GM19395 (cell line): ENCODE measurements at regions not wholly inside any gene's neighbourhood (a gene's known extent, or its start where the extent isn't known, plus 50 kb on each side); places are given as distances from the start of the nearest gene placed in this dataset.

Experiments
- ATAC-seq: cut with Tn5 transposase; IDR thresholded peaks from one replicate; pipeline ENCODE4 v1.9.1; 2021; ENCODE audit warnings: mild to moderate bottlenecking, moderate library complexity; ENCODE audit not compliant: unreplicated experiment

DNA sequence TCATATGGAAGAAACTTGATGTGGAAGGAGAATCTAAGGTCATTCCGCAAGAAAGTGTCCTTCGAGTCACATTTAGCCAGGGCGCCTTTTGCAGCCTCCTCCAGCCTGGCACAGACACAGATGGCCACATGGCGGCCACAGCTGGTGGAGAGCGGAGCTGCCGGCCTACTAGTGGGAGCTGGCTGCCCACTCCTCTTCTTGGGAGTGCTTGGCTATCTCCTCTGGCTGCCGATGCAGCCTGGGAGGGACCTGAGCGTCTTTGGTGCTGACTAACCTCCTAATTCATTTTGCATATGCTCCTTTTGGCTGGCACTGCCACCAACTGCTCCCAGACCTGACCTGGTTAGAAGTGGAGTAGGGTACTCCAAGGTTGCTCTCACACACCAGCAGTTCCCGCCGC is 199.3 kb upstream of the MYT1L start:
- no peak for ATAC-seq

DNA sequence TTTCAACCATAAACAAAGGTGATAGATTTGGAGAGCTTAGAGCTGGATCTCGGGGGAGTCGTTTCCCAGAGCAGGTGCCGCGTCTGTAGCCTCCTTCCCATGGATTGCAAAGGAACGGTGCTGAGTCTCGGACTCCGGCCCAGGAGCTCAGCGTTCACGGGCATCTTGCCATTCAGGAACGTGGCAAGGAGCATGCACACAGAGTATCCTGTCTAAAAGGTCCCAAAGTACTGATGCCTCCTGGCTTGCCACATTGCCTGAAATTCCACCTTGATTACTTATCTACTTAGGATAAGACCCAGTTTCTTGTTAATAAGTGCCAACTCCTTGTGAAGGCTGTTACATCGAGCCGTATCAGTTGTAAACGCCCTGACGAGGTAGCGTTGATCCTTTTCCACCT is 197.8 kb upstream of the MYT1L start:
- ATAC-seq, result no peak

DNA sequence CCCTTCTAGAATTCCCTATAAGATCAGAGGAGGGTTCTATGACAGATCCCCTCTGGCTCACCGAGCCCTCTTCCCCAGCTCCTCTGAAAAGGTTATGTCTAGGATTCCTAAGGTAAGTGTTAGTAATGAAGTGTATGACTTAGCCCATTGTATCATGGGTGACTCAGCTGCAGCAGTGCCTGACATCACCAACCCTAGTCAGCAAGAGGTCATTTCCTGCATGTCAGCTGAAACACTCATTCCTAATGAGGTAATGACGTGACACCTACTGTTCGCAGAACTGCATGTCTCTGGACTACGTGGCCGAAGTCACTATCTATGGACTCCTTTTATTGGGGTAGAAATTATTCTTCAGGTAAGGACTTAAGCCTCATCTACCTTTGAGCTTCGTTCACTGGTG is 196.1 kb upstream of the MYT1L start:
- ATAC-seq, result no peak

DNA sequence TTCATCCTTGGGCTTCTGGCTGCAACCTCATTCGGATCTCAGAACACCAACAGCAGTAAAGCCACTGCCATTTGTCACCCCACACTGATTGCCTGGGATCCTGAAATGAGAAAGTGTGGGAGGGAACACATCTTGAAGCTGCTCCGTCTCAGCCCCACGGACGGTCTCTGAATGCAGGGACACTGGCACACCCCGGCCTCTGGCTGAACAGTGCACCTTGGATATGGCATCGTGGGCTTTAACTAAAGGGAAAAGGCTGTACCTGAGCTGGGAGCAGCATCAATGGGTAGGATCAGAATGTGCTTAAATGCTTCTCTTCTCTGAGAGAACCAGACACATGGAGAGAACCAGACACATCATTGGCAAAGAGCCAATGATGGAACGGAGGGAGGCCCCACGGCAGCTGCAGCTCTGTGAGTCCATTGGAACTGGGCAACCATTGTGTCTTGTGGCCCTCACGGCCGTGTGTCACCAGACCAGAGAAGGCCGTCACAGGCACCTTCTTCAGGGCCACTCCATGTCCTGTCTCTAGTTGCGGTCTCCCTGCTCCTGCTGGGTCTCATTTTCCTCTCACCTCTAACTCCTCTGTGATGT is 193.4 kb upstream of the MYT1L start:
- no peak for ATAC-seq

DNA sequence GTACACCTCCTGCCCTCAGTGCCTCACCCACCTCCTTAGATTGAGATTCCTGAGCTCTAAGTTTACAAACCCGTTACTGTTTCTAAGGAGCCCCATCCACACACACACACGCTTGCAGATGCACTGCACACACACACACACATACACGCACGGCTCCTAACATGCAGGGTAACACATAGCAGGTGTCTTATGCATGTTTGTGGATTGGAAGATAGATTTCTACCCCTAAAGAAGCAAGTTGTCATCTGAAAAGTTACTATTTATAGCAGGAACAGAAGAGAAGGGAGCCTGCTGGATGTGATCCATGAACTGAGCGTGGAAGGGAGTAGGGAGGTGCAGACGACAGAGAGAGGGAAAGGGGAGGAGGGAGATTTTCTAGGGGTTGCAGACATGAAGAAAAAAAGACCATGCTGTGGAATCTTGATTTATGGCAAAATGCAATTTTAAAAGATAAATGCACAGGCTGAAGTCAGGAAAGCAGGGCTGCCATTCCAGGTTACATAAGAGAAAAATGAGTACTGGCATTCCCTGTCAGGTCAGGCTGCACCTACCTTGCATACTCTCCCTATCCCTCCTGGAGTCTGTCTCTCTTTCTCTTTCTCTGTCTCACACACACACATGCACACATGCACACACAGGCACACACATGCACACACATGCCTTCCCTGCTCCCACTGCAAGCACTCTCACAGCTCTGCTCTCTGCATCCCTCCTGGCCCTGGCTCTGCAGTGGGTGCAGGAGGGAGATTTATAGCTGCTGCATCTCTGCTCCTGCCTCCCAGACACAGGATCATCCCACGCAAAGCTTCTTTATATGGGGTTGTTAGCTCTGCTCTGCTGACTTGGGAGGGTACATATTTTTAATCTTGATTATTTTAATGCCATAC is 192.6 kb upstream of the MYT1L start:
- ATAC-seq, result no peak

DNA sequence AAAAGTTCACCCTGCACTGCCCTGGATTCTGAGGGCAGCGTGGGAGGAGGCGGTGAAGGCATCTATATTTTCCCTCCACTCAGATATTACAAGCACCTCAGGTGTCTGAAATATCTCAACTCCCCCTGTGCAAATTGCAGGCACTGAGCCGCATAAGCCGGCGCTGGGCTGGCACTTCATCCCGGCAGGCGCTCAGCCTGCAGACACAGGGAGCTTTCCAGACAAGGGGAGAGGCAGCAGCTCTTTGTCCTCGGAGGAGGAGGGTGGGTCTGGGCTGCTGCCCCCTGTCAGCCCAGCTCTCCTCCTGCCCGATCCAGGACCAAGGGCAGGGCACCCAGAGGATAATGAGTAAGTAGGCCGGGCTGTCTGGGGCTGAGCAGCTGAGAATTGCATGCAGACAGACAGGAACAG is 189.3 kb upstream of the MYT1L start:
- ATAC-seq, result no peak

DNA sequence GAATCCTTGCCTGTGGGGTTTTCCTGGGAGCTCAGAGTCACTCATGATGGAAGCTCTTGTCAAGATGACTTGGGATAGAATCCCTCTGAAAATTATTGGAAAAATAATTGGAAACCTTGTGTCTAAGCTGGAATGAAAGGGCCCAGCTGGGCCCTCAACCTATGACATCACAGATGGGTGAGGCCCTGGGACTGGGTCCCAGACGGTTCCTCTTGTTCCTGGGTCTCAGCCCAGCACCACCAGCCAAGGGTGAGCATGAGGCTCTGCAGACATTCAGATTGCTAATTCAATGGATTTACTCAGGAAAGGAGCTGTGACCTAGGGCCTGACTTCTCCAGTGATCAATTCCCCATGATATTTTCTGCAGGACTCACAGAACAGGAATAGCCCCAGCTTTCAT is 188.3 kb upstream of the MYT1L start:
- no peak for ATAC-seq

DNA sequence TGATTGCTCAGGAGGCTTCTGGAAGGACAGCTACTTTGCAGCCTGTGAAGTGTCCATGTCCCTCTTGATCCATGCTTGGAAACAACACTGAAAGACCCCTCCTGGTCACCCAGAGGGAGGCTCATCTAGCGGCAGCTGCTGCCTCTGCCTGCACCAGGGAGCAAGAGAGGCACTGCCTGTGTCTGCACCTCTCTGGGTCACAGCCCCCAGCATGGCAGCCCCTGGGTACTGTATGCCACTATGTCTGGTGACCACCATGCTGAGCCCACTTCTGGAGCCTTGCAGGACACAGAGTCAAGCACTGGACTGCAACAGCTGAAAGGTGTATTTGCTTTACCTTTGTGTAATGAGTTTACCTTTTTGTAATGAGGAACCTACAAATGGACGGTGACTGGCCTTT is 186.3 kb upstream of the MYT1L start:
- ATAC-seq, result no peak

DNA sequence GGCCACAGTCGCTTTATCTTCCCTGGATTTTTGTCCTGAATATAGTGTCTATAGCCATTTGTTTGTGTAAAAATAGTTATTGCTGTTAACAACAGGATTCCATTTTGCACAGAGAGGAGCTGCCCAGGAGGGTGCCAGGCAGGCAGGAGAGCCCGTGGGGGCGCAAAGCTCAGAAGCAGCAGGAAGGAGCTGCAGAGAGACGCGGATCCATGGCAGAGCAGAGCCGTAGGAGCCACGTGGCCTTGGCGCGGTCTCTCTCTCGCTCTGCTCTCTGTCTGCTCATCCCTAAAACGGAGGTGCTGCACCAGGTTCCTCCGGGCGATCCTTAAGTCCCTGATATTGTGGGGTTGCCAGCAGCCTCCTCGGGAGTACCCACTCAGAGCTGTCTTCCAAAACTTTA is 185.3 kb upstream of the MYT1L start:
- ATAC-seq, result no peak

DNA sequence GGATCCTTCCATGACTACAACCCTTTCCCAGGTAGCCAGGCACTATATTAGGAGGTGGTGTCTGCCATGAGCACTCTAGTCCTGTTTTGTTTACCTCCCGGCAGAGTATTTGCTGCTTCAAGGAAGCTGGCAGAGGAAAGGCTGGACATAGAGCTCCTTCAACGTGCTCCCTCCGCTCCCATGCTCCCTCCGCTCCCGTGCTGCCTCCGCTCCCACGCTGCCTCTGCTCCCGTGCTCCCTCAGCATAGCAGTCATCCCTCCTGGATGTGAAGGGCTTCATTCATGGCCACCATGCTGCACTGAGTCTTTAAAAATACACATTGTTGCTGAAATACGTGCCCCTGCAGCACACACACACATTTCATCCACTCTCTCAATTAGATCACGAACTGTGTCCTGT is 181.9 kb upstream of the MYT1L start:
- no peak for ATAC-seq

DNA sequence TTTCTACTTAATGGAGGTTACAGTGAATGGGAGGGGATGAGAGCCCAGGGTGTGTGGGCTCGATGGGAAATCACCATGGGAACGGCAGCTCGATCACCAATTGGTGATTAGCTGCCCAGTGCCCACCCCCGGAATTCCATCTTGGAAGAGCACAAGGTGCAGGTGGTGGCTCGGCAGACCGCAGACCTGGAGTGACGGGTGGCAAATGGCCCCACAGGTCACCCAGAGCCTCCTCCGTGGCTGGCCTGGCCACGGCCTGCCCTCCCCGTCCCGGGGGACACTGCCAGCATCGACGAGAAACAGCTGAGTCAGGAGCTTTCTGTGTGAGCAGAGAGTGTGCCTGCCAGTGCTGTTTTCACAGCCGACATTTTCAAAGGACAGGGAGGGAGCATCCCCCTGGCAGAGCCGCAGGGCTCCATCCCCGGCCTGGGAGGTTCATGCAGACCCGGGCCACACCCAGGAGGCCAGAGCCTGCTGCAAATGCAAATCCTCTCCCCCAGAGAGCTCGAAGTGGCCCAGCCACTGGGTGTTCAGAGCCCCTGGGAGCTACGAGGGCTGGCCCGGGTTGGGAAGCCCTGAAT is 176.4 kb upstream of the MYT1L start:
- no peak for ATAC-seq

DNA sequence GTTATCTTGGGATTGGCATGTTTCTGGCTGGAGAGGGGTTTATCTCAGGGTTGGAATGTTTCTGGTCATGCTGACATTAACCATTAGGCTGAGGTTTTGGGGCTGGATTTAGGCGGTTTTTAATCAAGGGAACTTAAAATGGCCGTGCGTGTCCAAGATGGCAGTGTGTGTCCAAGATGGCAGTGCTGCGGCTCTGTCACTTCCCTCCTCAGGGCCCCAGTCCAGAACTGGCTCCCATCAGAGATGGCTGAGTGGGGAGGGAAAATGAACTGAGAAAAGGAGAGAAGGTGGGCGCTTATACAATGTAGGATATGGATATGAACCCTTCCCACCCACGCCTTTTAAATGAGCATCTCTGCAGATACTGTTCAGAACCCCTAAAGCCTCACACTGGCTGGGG is 175.5 kb upstream of the MYT1L start:
- ATAC-seq, result no peak

DNA sequence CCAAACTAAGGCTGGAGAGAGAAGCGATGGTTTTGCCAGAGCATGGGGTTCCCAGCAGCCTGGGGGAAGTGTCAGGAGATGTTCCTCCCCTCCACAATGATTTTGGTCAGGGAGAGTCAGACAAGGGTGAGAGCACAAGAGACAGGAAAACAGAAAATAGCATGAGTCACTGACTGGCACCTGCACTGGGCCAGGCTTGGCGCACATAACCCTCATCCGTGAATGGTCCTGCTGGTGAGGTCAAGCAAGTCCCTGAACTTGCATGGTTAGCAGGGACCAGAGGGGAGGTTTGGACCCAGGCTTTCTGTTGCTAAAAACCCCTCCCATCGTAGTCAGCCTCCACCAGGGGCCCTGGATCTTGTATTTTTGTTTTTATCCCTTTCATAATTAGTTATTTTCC is 174.5 kb upstream of the MYT1L start:
- no peak for ATAC-seq

DNA sequence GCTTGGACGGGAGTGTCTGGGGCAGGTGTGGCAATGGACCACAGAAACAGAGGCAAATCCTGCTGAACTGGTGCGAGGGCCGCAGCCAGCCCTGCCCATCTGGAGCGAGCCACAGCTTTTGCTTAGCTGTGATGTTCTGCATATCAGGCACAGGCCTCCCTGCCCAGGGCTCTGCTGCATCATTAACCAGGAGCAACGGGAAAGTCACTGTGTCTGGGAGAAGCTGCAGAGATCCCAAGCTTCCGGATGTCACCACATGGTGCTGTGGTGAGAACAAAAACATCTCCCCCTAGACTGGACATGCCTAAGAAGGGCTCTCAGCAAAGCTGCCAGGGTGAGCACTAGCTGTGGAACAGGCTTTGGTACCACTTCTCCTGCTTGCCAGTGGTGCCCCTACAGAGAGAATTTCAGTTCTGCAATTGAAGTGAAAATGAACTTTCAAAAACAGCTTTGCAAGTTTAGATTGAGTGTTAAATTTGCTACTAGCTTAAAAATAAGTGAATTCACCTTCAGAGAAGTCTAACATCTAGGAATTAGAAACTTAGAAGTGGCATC is 172.9 kb upstream of the MYT1L start:
- no peak for ATAC-seq

DNA sequence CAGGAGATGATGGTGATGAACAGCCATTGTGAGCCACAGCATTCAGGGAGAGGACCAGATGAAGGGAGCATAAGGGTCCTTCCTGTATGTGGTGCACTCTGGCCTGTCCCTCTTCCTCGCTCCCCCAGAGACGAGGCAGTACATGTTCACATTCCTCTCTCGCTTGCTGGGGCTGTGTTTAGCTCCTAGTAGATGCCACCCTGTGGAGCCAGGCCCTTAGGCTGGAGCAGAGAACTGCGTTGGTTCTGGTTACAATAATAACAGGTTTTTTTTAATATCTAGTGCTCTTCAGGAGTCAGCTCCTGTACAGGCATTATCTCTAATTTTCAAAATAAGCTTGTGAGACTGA is 171.1 kb upstream of the MYT1L start:
- no peak for ATAC-seq

DNA sequence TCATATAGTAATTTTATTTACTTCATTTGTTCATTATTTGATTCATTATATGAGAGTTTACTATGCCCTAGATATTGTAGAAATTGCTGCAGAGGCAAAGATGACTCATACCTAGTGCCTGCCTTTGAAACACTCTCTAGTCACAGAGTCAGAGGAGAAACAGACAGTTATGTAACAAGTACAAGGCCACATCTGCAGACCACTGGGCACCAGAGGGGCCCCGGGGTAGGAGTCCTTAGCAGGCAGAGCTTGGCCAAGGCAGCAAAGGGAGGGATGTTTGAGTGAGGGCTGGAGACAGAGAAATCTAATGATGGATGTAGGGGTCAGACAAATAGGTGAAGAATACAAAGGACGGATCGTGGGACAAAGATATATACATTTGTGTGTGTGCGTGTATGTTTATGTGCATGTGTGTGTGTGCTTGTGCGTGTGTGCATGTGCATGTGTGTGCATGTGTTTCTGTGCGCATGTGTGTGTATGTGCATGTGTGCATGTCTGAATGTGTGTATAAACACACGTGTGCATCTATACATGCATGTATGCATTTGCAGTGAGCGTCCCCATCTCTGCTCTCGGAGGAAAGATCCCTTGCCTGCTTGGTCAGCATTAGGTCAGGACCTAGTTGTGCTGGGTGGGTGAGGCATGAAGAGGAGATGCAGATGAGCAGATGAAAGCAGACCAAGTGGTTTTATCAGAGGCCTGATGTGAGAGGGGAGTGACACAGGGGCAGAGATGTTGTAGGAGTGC is 170.6 kb upstream of the MYT1L start:
- no peak for ATAC-seq

DNA sequence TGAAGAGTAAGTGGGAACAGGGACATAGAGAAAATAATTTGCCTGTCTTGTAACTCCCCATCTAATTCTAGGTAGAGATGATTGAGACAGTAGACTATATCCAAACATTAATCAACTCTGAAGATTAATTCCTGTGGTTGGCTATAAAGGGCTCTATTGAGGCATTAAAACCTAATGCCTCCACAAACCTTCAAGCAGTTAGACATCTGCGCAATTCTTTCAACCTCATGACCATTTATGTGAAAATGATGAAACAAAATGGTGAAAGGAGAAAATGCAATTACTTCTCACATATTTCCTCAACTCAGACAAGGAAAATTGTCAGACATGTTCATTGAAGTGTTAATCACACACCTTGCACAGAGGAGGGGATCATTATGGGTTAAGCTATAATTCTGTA is 164.5 kb upstream of the MYT1L start:
- ATAC-seq, result no peak

DNA sequence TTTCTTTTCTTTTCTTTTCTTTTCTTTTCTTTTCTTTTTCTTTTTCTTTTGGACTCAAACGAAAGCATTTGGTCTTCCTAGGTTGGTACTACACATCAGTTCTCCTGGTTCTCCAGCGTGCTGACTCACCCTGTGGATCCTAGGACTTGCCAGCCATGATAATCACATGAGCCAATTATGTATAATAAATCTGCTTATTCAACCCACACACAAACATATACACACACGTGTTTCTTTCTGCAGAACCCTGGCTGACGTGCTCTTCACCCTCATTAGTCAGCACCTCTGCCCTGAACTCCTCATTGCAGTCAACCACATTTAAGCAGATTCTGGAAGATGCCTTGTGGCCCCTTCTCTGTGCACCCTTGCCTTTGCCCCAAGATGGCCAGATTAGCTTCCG is 162.4 kb upstream of the MYT1L start:
- no peak for ATAC-seq

DNA sequence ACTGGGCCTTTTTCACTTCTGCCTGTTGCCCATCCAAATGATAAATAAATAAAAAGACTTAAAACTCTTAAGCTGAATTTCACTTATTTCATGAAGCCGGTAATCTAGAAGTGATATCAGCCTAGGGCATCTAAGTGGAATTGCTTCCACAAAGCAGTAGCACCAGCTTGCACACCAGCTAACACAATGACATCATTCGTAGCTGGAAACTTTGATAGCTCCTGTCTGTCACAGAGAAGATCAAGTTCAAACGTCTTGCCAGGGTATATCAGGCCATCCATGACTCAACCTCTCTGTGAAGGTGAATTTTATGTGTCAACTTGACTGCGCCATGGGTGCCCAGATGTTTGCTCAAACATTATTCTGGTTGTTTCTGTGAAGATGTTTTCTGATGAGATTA is 161.7 kb upstream of the MYT1L start:
- no peak for ATAC-seq

DNA sequence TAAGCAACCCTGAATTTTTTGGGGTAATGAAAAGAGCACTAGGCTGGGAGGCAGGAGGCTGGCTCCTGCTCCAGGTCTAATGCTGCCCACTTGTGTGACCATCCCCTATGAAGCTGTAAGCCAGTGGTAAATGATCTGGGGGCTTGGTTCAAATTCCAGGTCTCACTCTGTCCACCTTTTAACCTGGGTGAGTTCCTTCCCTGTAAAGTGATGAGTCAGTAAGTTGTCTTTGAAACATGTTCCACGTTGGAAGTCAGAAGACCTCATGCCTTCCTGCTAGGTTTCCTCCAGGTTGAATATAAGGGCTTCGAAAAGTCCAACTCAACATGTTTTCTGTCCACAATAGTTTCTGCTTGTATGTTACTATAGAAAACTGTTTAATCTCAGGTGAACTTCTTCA is 160.9 kb upstream of the MYT1L start:
- ATAC-seq, result no peak

DNA sequence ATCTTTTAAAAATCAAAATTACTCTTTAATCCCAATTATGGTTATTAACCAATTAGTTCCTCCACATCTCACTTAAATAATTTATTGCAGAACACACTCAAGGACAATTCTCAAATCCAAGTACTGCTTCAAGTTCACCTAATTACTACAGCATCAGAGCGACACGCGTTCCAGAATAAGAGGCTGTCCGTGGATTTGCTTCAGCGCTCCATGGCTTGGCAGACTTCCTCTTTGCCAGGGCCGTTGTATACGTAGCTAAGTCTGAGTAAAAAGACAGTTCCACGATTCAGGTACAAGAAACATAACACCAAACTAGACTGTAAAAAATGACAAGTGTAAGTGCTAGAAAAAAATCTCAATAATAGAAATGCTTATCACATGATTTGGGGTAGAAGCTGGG is 153.2 kb upstream of the MYT1L start:
- no peak for ATAC-seq

DNA sequence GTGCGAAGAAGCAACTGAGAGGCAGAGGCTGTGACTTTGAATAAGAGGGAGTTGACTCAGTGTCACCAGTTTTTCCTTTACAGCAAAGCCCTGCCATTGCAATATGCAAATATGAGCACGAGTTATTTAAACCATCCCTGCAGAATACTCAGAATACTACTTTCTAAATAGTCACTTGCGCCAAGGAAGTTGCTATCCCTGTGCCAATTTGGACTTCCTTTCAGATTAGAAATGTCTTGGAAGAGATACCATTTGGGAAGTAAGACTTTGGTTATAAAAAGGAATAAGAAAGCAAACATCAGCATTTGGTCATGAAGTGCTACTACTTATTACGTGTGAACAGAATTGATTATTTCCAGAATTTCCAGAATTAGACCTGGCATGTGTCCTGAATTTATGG is 151.8 kb upstream of the MYT1L start:
- no peak for ATAC-seq
